Right atrium auricular region (tissue), 2 donors: ENCODE measurements at regions not wholly inside any gene's neighbourhood (a gene's known extent, or its start where the extent isn't known, plus 50 kb on each side); places are given as distances from the start of the nearest gene placed in this dataset.

ENCODE experiments used
- DNase-seq: peaks from one replicate; pipeline ENCODE4 v3.0.0-alpha.2; 2019; ENCODE audit warnings: low spot score
- H3K27ac ChIP-seq, 2 donors: fragments of 200-600 bp; sonication (generic); 1 replicate in 1 of 2; 2 replicates in 1 of 2; pipeline ENCODE4 v1.5.1; 2016 to 2019
- H3K27me3 ChIP-seq, 2 donors: fragments of 200-600 bp; sonication (generic); one replicate each; pipeline versions ENCODE4 v1.5.1 to v1.6.0; 2017 to 2019
- H3K36me3 ChIP-seq: fragments of 200-600 bp; sonication (generic); one replicate; pipeline ENCODE4 v1.5.1; 2016
- H3K4me1 ChIP-seq, 2 donors: fragments of 200-600 bp; sonication (generic); one replicate each; pipeline versions ENCODE4 v1.5.1 to v1.6.0; 2017 to 2019
- H3K4me3 ChIP-seq, 2 donors: fragments of 200-600 bp; sonication (generic); 1 replicate in 1 of 2; 2 replicates in 1 of 2; pipeline ENCODE4 v1.5.1; 2017 to 2019; ENCODE audit warnings: mild to moderate bottlenecking in 1 of 2, moderate library complexity in 1 of 2
- H3K9me3 ChIP-seq, 2 donors: fragments of 200-600 bp; sonication (generic); one replicate each; pipeline ENCODE4 v1.5.1; 2019
- TF ChIP-seq, protein P1 (sequence below), 2 donors: fragments of 200-600 bp; sonication (generic); IDR thresholded peaks; one replicate each; pipeline ENCODE4 v1.5.1; 2019; ENCODE audit warnings: antibody characterized with exemption in 2 of 2

DNA sequence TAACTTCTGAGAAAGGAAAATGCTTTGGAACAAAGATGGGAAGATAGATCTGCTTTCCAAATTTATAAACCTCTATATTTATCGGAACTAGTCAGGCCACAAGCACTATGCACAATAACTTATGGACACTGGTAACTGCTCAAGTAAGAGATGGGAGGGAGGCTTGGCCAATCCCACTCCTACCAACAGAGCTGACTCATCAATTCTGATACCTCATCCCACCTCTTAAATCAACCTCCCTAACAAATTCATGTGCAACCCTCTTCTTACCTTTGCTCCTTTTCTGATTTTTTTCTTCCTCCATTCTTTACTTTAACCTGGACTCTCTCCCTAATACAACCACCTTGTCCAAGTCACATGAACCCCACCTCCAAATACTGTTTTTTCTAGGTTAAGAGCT is 289.9 kb upstream of the FAM241A start:
- Histone ChIP-seq H3K4me1 (no peaks in the 10 kb centered on the region), H3K27me3 (no peaks in the 10 kb centered on the region), H3K36me3 (no peaks in the 10 kb centered on the region), H3K9me3 (no peaks in the 10 kb centered on the region), H3K4me3 (no peak overlapping the region), H3K27ac (no peak overlapping the region)
- TF ChIP-seq, protein P1, sequence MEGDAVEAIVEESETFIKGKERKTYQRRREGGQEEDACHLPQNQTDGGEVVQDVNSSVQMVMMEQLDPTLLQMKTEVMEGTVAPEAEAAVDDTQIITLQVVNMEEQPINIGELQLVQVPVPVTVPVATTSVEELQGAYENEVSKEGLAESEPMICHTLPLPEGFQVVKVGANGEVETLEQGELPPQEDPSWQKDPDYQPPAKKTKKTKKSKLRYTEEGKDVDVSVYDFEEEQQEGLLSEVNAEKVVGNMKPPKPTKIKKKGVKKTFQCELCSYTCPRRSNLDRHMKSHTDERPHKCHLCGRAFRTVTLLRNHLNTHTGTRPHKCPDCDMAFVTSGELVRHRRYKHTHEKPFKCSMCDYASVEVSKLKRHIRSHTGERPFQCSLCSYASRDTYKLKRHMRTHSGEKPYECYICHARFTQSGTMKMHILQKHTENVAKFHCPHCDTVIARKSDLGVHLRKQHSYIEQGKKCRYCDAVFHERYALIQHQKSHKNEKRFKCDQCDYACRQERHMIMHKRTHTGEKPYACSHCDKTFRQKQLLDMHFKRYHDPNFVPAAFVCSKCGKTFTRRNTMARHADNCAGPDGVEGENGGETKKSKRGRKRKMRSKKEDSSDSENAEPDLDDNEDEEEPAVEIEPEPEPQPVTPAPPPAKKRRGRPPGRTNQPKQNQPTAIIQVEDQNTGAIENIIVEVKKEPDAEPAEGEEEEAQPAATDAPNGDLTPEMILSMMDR (IDR thresholded peaks at IDR 0.05), result no peak
- DNase-seq, result no peak

DNA sequence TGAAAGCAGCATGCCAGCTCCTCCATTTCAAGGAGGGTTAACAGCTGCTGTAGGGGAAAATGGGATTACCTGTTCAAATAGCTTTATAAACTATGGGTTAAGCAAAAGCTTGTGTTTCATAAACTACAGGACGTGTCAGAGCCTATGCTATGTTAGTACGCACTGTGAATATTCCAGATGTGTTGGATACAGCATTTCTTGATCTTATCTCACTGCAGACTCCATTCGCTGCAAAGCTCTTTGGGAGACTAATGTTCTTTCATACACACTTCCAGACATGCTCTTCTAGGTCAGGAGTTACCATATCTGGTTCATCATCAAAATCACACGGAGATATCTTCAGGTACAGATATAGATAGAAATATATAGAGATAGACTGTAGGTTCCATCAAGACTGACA is 281.2 kb upstream of the FAM241A start:
- DNase-seq, result no peak
- H3K4me3 ChIP-seq, result no peak overlapping the region
- TF ChIP-seq, protein P1 (IDR thresholded peaks at IDR 0.05), result no peak
- no peaks in the 10 kb centered on the region for H3K4me1 ChIP-seq
- H3K36me3 ChIP-seq, result no peaks in the 10 kb centered on the region
- no peak overlapping the region for H3K27ac ChIP-seq
- H3K9me3 ChIP-seq, result no peaks in the 10 kb centered on the region
- no peaks in the 10 kb centered on the region for H3K27me3 ChIP-seq

DNA sequence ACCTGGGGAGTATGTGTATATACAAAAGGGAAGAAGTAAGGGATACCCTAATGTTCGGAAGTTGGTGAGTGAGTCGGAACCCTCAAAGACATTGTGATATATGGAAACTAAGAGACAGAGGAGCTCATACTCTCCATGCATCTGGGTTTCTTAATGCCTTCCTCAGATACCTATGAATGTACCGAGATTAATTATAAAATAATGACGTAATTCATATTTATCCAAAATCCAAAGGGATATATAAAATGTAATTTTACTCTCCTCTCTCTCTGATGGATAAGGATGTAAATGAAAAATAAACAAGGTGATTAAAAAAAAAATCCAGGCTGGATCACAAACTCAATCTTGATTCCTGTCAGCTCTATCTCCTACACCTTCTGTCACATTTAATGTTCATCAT is 275.9 kb upstream of the FAM241A start:
- TF ChIP-seq, protein P1 (IDR thresholded peaks at IDR 0.05), result no peak
- H3K36me3 ChIP-seq, result no peaks in the 10 kb centered on the region
- no peak overlapping the region for H3K27ac ChIP-seq
- no peaks in the 10 kb centered on the region for H3K27me3 ChIP-seq
- no peak overlapping the region for H3K4me3 ChIP-seq
- H3K4me1 ChIP-seq, result no peaks in the 10 kb centered on the region
- DNase-seq, result no peak
- H3K9me3 ChIP-seq, result no peaks in the 10 kb centered on the region

DNA sequence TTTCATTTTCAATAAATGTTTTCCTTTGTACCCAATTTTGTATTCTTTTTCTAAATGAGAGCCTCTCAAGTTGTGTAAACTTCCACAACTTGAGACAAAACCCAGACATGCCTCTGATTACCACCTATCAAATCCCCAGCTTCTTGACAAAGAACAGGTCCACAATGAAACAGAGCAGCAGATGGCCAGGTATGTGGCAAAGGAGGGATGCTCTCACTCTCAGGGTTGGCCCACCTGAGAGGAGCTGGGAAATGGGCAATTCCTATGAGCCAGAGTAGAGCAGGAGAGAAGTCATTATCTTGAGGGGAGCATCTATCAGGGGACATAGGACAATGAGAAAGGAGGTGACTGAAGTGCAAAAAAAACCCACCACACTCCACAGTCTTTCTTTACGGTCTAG is 273.5 kb upstream of the FAM241A start:
- Histone ChIP-seq H3K4me3 (no peak overlapping the region), H3K36me3 (no peaks in the 10 kb centered on the region), H3K27me3 (no peaks in the 10 kb centered on the region), H3K27ac (no peak overlapping the region), H3K9me3 (no peaks in the 10 kb centered on the region), H3K4me1 (no peaks in the 10 kb centered on the region)
- DNase-seq, result no peak
- TF ChIP-seq, protein P1 (IDR thresholded peaks at IDR 0.05), result no peak

DNA sequence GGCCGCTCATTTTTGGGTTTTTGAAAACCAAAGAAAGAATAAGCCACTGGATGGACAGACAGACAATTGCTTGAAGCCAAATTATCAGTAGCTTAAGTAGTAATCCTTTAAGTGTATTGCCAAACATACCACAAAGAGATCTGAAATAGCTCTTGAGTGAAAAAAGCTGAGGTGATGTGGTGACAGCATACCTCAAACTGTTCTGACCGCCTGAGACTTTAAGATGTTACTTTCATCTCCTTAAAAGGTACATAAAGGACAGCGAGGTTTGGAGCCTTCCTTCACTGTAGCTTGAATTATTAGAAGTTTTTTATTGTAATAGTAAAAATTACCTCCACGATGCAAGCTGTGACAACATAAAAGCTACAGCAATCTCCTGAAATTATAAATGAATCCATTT is 271.5 kb upstream of the FAM241A start:
- Histone ChIP-seq H3K27ac (no peak overlapping the region), H3K36me3 (no peaks in the 10 kb centered on the region), H3K27me3 (no peaks in the 10 kb centered on the region), H3K4me1 (no peaks in the 10 kb centered on the region), H3K4me3 (no peak overlapping the region), H3K9me3 (no peaks in the 10 kb centered on the region)
- TF ChIP-seq, protein P1 (IDR thresholded peaks at IDR 0.05), result no peak
- DNase-seq, result no peak

DNA sequence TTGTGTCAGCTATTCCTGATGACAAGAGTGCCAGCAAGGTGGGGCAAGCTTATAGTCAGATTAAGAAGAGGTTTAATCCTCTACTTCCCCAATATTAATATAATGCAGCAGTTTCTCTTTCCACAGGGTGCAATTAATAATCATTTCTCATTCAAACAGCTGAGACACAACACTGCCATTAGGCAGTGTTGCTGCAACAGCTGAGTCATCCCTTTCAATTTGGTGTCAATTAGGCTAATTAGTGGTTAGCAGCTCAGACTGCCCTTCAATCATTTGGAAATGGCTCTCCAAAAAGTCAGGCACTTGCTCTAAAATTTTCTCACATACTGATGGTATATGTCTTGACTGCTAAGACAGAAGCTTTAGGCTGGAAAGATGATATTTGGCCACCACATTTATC is 265.7 kb upstream of the FAM241A start:
- TF ChIP-seq, protein P1 (IDR thresholded peaks at IDR 0.05), result no peak
- Histone ChIP-seq H3K4me1 (no peaks in the 10 kb centered on the region), H3K4me3 (no peak overlapping the region), H3K9me3 (no peaks in the 10 kb centered on the region), H3K36me3 (no peaks in the 10 kb centered on the region), H3K27me3 (no peaks in the 10 kb centered on the region), H3K27ac (no peak overlapping the region)
- DNase-seq, result no peak
